Ishikawa (cell line): ENCODE measurements at regions not wholly inside any gene's neighbourhood (a gene's known extent, or its start where the extent isn't known, plus 50 kb on each side); places are given as distances from the start of the nearest gene placed in this dataset.

ENCODE experiments used
- CEBPB ChIP-seq: IDR thresholded peaks from 2 replicates; pipeline ENCODE4 v1.6.1; 2012
- CREB1 ChIP-seq: IDR thresholded peaks from 2 replicates; pipeline ENCODE4 v1.6.1; 2012; ENCODE audit warnings: low read depth
- EGR1 ChIP-seq: IDR thresholded peaks from 2 replicates; pipeline ENCODE4 v1.6.1; 2012
- EP300 ChIP-seq: IDR thresholded peaks from 2 replicates; pipeline ENCODE4 v1.6.1; 2012; ENCODE audit warnings: borderline replicate concordance
- FOXM1 ChIP-seq: IDR thresholded peaks from 2 replicates; pipeline ENCODE4 v1.6.1; 2012; ENCODE audit warnings: low read depth, borderline replicate concordance
- MAX ChIP-seq: IDR thresholded peaks from 2 replicates; pipeline ENCODE4 v1.6.1; 2012
- NFIC ChIP-seq: IDR thresholded peaks from 2 replicates; pipeline ENCODE4 v1.6.1; 2012
- RAD21 ChIP-seq: IDR thresholded peaks from 2 replicates; pipeline ENCODE4 v1.6.1; 2012; ENCODE audit warnings: low read depth
- TAF1 ChIP-seq: IDR thresholded peaks from 2 replicates; pipeline ENCODE4 v1.6.1; 2012; ENCODE audit warnings: low read depth, mild to moderate bottlenecking
- TCF12 ChIP-seq: IDR thresholded peaks from 2 replicates; pipeline ENCODE4 v1.6.1; 2012; ENCODE audit warnings: low read depth
- TEAD4 ChIP-seq: IDR thresholded peaks from 2 replicates; pipeline ENCODE4 v1.6.1; 2012
- USF1 ChIP-seq: IDR thresholded peaks from 2 replicates; pipeline ENCODE4 v1.6.1; 2012
- YY1 ChIP-seq: IDR thresholded peaks from 2 replicates; pipeline ENCODE4 v1.6.1; 2012; ENCODE audit warnings: low read depth
- ZBTB7A ChIP-seq: IDR thresholded peaks from 2 replicates; pipeline ENCODE4 v1.6.1; 2012; ENCODE audit warnings: low read depth
- TF ChIP-seq, protein P1 (sequence below): IDR thresholded peaks from 2 replicates; pipeline ENCODE4 v1.6.1; 2012; ENCODE audit warnings: low read depth, mild to moderate bottlenecking

- TF ChIP-seq FOXM1 (no peak), RAD21 (no peak), TCF12 (no peak), TEAD4 (no peak), YY1 (no peak), EP300 (no peak), USF1 (no peak), ZBTB7A (no peak), NFIC (no peak), CREB1 (no peak), CEBPB (no peak), EGR1 (no peak), TAF1 (no peak), MAX (no peak)
- TF ChIP-seq, protein P1, sequence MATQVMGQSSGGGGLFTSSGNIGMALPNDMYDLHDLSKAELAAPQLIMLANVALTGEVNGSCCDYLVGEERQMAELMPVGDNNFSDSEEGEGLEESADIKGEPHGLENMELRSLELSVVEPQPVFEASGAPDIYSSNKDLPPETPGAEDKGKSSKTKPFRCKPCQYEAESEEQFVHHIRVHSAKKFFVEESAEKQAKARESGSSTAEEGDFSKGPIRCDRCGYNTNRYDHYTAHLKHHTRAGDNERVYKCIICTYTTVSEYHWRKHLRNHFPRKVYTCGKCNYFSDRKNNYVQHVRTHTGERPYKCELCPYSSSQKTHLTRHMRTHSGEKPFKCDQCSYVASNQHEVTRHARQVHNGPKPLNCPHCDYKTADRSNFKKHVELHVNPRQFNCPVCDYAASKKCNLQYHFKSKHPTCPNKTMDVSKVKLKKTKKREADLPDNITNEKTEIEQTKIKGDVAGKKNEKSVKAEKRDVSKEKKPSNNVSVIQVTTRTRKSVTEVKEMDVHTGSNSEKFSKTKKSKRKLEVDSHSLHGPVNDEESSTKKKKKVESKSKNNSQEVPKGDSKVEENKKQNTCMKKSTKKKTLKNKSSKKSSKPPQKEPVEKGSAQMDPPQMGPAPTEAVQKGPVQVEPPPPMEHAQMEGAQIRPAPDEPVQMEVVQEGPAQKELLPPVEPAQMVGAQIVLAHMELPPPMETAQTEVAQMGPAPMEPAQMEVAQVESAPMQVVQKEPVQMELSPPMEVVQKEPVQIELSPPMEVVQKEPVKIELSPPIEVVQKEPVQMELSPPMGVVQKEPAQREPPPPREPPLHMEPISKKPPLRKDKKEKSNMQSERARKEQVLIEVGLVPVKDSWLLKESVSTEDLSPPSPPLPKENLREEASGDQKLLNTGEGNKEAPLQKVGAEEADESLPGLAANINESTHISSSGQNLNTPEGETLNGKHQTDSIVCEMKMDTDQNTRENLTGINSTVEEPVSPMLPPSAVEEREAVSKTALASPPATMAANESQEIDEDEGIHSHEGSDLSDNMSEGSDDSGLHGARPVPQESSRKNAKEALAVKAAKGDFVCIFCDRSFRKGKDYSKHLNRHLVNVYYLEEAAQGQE: no peak
These were observed 84.5 kb downstream of the TMEM18 start for GRCh38 chr2:592737-593136.

DNA sequence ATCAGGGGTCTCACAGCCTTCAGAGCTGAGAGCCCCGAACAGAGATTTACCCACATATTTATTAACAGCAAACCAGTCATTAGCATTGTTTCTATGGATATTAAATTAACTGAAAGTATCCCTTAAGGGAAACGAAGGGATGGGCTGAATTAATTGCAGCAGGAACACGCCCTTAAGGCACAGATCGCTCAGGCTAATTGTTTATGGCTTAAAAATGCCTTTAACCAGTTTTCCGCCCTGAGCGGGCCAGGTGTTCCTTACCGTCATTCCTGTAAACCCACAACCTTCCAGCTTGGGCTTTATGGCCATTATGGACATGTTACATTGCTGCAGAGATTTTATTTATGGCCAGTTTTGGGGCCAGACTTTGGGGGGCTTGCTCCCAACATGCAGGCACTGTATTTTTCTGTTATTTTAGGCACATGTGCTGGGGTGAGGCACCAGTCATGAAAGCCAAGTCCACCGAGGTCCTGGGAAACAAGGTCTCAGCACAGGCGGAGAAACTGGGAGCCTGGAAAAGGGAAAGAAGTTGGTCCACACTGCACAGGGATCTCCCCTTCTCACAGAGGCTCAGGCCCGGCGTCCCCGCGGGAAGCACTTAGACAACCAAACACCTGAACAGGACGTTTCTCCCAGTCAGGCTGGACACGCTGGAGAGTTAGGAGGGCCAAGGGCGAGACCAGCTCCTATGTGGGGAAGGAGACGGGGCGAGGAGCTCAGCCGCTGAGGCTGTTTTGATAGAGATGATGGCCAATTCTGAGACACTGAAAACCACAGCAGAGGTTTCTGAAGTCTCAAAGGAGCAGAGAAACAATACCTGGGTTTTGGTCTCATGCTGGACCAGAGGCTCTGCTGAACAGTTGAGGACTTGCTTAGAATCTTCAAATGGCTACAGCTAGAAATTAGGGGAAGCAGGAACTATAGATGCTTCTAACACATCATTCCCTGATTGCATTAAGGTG is 86.7 kb downstream of the TMEM18 start:
- no peak for TF ChIP-seq YY1
- TF ChIP-seq EGR1: no peak
- no peak for TF ChIP-seq CREB1
- TF ChIP-seq TCF12: no peak
- no peak for TF ChIP-seq TEAD4
- TF ChIP-seq NFIC: no peak
- no peak for TF ChIP-seq MAX
- TF ChIP-seq FOXM1: no peak
- no peak for TF ChIP-seq USF1
- TF ChIP-seq CEBPB: no peak
- TF ChIP-seq ZBTB7A: no peak
- TF ChIP-seq RAD21: no peak
- TF ChIP-seq EP300: no peak
- TF ChIP-seq TAF1: no peak

GRCh38 chr2:589281-590130 is 87.7 kb downstream of the TMEM18 start:
- TF ChIP-seq YY1: no peak
- TF ChIP-seq EGR1: no peak
- no peak for TF ChIP-seq RAD21
- TF ChIP-seq NFIC: no peak
- no peak for TF ChIP-seq CREB1
- TF ChIP-seq EP300: no peak
- TF ChIP-seq, protein P1: no peak
- TF ChIP-seq USF1: no peak
- no peak for TF ChIP-seq CEBPB
- TF ChIP-seq MAX: no peak
- no peak for TF ChIP-seq ZBTB7A
- TF ChIP-seq TAF1: no peak
- no peak for TF ChIP-seq TCF12
- no peak for TF ChIP-seq FOXM1
- no peak for TF ChIP-seq TEAD4

GRCh38 chr2:588074-588645 is 89.0 kb downstream of the TMEM18 start:
- TF ChIP-seq CEBPB: no peak
- TF ChIP-seq EGR1: no peak
- TF ChIP-seq, protein P1: no peak
- TF ChIP-seq YY1: no peak
- no peak for TF ChIP-seq ZBTB7A
- TF ChIP-seq CREB1: no peak
